Gastroesophageal sphincter (tissue), 4 donors: ENCODE measurements at regions not wholly inside any gene's neighbourhood (a gene's known extent, or its start where the extent isn't known, plus 50 kb on each side); places are given as distances from the start of the nearest gene placed in this dataset.

ENCODE experiments used
- ATAC-seq: fragments of 150-250 bp; one replicate; pipeline ENCODE4 v1.9.1; 2016; ENCODE audit warnings: mild to moderate bottlenecking, moderate library complexity
- H3K27ac ChIP-seq, 4 donors: fragments of 200-600 bp; sonication (generic) in 3 of 4; 1 replicate in 3 of 4; 2 replicates in 1 of 4; pipeline ENCODE4 v1.5.1; 2016 to 2019
- H3K27me3 ChIP-seq: fragments of 200-600 bp; sonication (generic); one replicate; pipeline ENCODE4 v1.5.1; 2019
- H3K36me3 ChIP-seq, 2 donors: fragments of 200-600 bp; sonication (generic); one replicate each; pipeline ENCODE4 v1.5.1; 2019; ENCODE audit warnings: control low read depth in 1 of 2
- H3K4me1 ChIP-seq, 3 donors: fragments of 200-600 bp; sonication (generic); 1 replicate in 2 of 3; 2 replicates in 1 of 3; pipeline ENCODE4 v1.5.1; 2016 to 2019; ENCODE audit warnings: control low read depth in 2 of 3
- H3K4me3 ChIP-seq, 2 donors: fragments of 200-600 bp; sonication (generic); one replicate each; pipeline ENCODE4 v1.5.1; 2019; ENCODE audit warnings: mild to moderate bottlenecking in 1 of 2, moderate library complexity in 1 of 2
- H3K9me3 ChIP-seq, 3 donors: fragments of 200-600 bp; sonication (generic); one replicate each; pipeline ENCODE4 v1.5.1; 2017 to 2019; ENCODE audit warnings: control low read depth in 2 of 3
- CTCF ChIP-seq, 4 experiments: fragments of 200-600 bp in 2 of 4; fragments of 450-650 bp in 2 of 4; sonication (generic) in 1 of 4; IDR thresholded peaks; one replicate each; pipeline ENCODE4 v1.5.1; 2017 to 2019; ENCODE audit warnings: antibody characterized with exemption in 4 of 4, mild to moderate bottlenecking in 2 of 4, moderate library complexity in 2 of 4
- EP300 ChIP-seq: sonication (generic); formaldehyde crosslinking; IDR thresholded peaks from one replicate; pipeline ENCODE4 v1.6.1; 2017; ENCODE audit warnings: antibody characterized with exemption, mild to moderate bottlenecking
- POLR2A ChIP-seq, 2 donors: fragments of 450-650 bp; IDR thresholded peaks; one replicate each; pipeline ENCODE4 v1.6.1; 2017; ENCODE audit warnings: antibody characterized with exemption in 2 of 2, mild to moderate bottlenecking in 2 of 2, moderate library complexity in 1 of 2
- POLR2AphosphoS5 ChIP-seq: sonication (generic); formaldehyde crosslinking; IDR thresholded peaks from one replicate; pipeline ENCODE4 v1.6.1; 2017; ENCODE audit warnings: antibody characterized with exemption
- WGBS, 2 donors: methylation state at CpG; one replicate each; pipeline ENCODE4 v1.1.5; 2018; ENCODE audit warnings: low coverage in 1 of 2; 5-methylcytosine and 5-hydroxymethylcytosine counted together

- H3K36me3 ChIP-seq, result no peaks in the 10 kb centered on the region
- 87% methylated on average over 3 of the region's 4 CpGs; no CpG with 5 or more reads in 1 of the 2 donors for WGBS, 2 donors
- no peak for ATAC-seq
- H3K4me1 ChIP-seq, result no peaks in the 10 kb centered on the region
- no peak overlapping the region for H3K27ac ChIP-seq
- peaks cover 22% of the 10 kb centered on the region for H3K27me3 ChIP-seq
- no peak for TF ChIP-seq EP300
- no peak for TF ChIP-seq POLR2AphosphoS5
- TF ChIP-seq CTCF (IDR thresholded peaks at IDR 0.05), result no peak
- no peak for TF ChIP-seq POLR2A (IDR thresholded peaks at IDR 0.05)
- no peaks in the 10 kb centered on the region for H3K9me3 ChIP-seq
- H3K4me3 ChIP-seq, result no peak overlapping the region
These were observed 244.9 kb upstream of the MVB12B start for GRCh38 chr9:126081746-126082145.

GRCh38 chr9:126084008-126084407 is 242.6 kb upstream of the MVB12B start:
- H3K36me3 ChIP-seq, result no peaks in the 10 kb centered on the region
- no peaks in the 10 kb centered on the region for H3K9me3 ChIP-seq
- H3K4me3 ChIP-seq, result no peak overlapping the region
- 45% methylated on average over 2 of the region's 4 CpGs; no CpG with 5 or more reads in 1 of the 2 donors for WGBS, 2 donors
- no peak for ATAC-seq
- H3K4me1 ChIP-seq, result no peaks in the 10 kb centered on the region
- TF ChIP-seq POLR2A (IDR thresholded peaks at IDR 0.05) (no peak), CTCF (IDR thresholded peaks at IDR 0.05) (no peak), EP300 (no peak), POLR2AphosphoS5 (no peak)
- H3K27me3 ChIP-seq, result peaks cover 22% of the 10 kb centered on the region
- no peak overlapping the region for H3K27ac ChIP-seq

DNA sequence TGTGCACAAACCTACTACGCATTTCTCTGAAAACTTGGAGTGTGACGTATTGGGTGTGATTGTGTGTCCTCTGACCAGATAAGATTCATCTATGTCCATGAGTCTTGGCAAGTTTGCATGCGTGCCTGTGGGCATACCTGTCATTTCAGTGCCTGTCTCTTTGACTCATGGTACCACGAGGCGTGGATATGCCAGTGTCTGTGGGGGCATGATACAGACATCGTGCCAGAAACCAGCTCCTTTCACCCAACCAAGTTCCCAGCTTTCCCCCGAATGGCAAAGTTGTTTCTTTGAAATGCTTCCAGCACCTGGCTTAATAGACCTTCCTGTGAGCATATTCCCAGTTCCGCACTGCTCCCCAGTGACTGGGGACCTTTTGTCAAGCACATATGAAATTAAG is 241.9 kb upstream of the MVB12B start:
- no peak overlapping the region for H3K27ac ChIP-seq
- H3K27me3 ChIP-seq, result peaks cover 22% of the 10 kb centered on the region
- no peaks in the 10 kb centered on the region for H3K9me3 ChIP-seq
- no peak for ATAC-seq
- no peak for TF ChIP-seq POLR2A (IDR thresholded peaks at IDR 0.05)
- TF ChIP-seq CTCF (IDR thresholded peaks at IDR 0.05), result no peak
- TF ChIP-seq POLR2AphosphoS5, result no peak
- no peak for TF ChIP-seq EP300
- H3K4me1 ChIP-seq, result no peaks in the 10 kb centered on the region
- 82 to 100% methylated on average over 1 to 8 of the region's 8 CpGs for WGBS, 2 donors
- H3K36me3 ChIP-seq, result no peaks in the 10 kb centered on the region
- H3K4me3 ChIP-seq, result no peak overlapping the region

DNA sequence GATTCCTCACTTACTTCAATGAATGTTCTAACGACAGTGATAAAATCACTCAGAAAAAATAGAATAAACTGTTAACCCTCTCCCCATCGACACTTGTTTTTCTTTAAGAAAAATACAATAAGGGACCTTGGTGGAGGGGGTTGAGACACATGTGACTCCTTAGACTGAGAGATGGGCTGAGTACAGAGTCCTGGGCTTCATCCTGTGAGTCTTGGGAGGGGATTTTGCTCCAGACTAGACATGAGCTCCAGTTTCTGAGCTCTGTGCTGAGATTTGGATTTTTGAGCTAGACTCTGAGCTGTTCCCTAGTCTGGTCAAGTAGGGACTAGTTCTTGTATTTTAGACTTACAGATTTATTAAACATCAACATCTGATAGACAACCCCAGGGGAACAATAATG is 241.5 kb upstream of the MVB12B start:
- ATAC-seq, result no peak
- peaks cover 22% of the 10 kb centered on the region for H3K27me3 ChIP-seq
- no peaks in the 10 kb centered on the region for H3K9me3 ChIP-seq
- WGBS, 2 donors, result 40 to 65% methylated on average over 2 of the region's 2 CpGs
- TF ChIP-seq CTCF (IDR thresholded peaks at IDR 0.05) (no peak), EP300 (no peak), POLR2A (IDR thresholded peaks at IDR 0.05) (no peak), POLR2AphosphoS5 (no peak)
- no peak overlapping the region for H3K27ac ChIP-seq
- no peaks in the 10 kb centered on the region for H3K36me3 ChIP-seq
- H3K4me1 ChIP-seq, result no peaks in the 10 kb centered on the region
- H3K4me3 ChIP-seq, result no peak overlapping the region

GRCh38 chr9:126088336-126088735 is 238.3 kb upstream of the MVB12B start:
- H3K4me3 ChIP-seq, result no peak overlapping the region
- H3K36me3 ChIP-seq, result no peaks in the 10 kb centered on the region
- no peaks in the 10 kb centered on the region for H3K9me3 ChIP-seq
- TF ChIP-seq EP300 (no peak), POLR2AphosphoS5 (no peak), POLR2A (IDR thresholded peaks at IDR 0.05) (no peak), CTCF (IDR thresholded peaks at IDR 0.05) (no peak)
- ATAC-seq, result no peak
- H3K4me1 ChIP-seq, result no peaks in the 10 kb centered on the region
- H3K27me3 ChIP-seq, result peaks cover 14% of the 10 kb centered on the region
- no peak overlapping the region for H3K27ac ChIP-seq
- 70 to 73% methylated on average over 3 to 6 of the region's 6 CpGs for WGBS, 2 donors
